AG04449 (cell line): ENCODE measurements at regions not wholly inside any gene's neighbourhood (a gene's known extent, or its start where the extent isn't known, plus 50 kb on each side); places are given as distances from the start of the nearest gene placed in this dataset.
"Not testable (repeated sequence)": the region's sequence is repeated elsewhere in the genome, so short reads cannot be mapped to it uniquely, and the experiment has no call there.

ENCODE experiments used
- CTCF ChIA-PET: fragments of 350-600 bp; formaldehyde crosslinking; extraction: SDS; loops from one replicate; lab custom pipeline; 2021; ENCODE audit warnings: antibody characterized with exemption; lab: Yijun Ruan, JAX
- POLR2A ChIA-PET: fragments of 400-600, 350-600 bp; formaldehyde crosslinking; extraction: SDS; loops from one replicate; lab custom pipeline; 2020; ENCODE audit warnings: antibody characterized with exemption, inconsistent platforms; lab: Yijun Ruan, JAX
- DNase-seq: peaks from one replicate; pipeline ENCODE4 v3.0.0-alpha.2; 2010; ENCODE audit warnings: low read depth, low spot score
- H3K4me3 ChIP-seq: 2 replicates; pipeline ENCODE4 v1.5.1; 2011; ENCODE audit warnings: low read depth, mild to moderate bottlenecking, control low read depth, low read length
- TF ChIP-seq, protein P1 (sequence below): IDR thresholded peaks from one replicate; pipeline ENCODE4 v1.5.1; 2011; ENCODE audit warnings: mild to moderate bottlenecking, moderate library complexity, low read length, control low read depth, inconsistent platforms; ENCODE audit not compliant: insufficient read depth; ENCODE audit errors: missing control alignments

DNA sequence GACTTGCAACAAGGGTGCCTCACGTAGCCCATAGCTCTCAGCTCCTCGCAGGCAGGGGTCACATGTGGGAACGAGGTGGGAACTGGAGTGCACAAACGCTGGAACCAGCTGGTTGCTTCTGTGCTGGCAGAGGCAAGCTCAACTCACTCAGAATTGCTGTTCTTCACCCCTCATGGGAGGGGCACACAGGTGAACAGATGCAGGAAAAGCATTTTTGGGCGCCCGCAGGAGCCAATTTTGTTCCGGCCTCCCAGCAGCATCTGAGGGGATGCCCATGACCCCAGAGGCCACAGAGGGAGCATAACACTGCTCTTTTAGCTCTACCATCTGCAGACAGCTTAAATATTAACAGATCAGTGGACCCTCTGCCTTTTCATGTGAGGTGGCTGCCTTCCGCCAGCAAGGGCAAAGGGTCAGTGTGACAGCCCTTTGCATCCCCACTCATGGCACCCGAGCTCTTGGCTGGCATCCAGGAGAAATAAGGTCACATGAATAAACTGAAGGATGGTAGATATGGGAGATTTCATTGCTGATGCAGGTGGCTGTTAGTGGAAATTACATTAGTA is 196.2 kb downstream of the SLCO4C1 start:
- no peak for DNase-seq
- H3K4me3 ChIP-seq = no peak overlapping the region
- ChIA-PET POLR2A (no interaction called here), CTCF (no interaction called here)
- TF ChIP-seq, protein P1, sequence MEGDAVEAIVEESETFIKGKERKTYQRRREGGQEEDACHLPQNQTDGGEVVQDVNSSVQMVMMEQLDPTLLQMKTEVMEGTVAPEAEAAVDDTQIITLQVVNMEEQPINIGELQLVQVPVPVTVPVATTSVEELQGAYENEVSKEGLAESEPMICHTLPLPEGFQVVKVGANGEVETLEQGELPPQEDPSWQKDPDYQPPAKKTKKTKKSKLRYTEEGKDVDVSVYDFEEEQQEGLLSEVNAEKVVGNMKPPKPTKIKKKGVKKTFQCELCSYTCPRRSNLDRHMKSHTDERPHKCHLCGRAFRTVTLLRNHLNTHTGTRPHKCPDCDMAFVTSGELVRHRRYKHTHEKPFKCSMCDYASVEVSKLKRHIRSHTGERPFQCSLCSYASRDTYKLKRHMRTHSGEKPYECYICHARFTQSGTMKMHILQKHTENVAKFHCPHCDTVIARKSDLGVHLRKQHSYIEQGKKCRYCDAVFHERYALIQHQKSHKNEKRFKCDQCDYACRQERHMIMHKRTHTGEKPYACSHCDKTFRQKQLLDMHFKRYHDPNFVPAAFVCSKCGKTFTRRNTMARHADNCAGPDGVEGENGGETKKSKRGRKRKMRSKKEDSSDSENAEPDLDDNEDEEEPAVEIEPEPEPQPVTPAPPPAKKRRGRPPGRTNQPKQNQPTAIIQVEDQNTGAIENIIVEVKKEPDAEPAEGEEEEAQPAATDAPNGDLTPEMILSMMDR = no peak

- CTCF ChIA-PET, DNase-seq, H3K4me3 ChIP-seq, POLR2A ChIA-PET: not testable (repeated sequence)
Observed at GRCh38 chr5:102099083-102099482, 197.0 kb downstream of the SLCO4C1 start.

- DNase-seq, H3K4me3 ChIP-seq, POLR2A ChIA-PET, CTCF ChIA-PET: not testable (repeated sequence)
Observed at GRCh38 chr5:102098606-102099005, 197.5 kb downstream of the SLCO4C1 start.

GRCh38 chr5:102090770-102091169 is 205.3 kb downstream of the SLCO4C1 start:
- ChIA-PET POLR2A (no interaction called here), CTCF (no interaction called here)
- H3K4me3 ChIP-seq = no peak overlapping the region
- TF ChIP-seq, protein P1 = no peak
- DNase-seq = no peak

GRCh38 chr5:102089883-102090282 is 206.2 kb downstream of the SLCO4C1 start:
- TF ChIP-seq, protein P1 = no peak
- DNase-seq = no peak
- H3K4me3 ChIP-seq = no peak overlapping the region
- ChIA-PET POLR2A (no interaction called here), CTCF (no interaction called here)

DNA sequence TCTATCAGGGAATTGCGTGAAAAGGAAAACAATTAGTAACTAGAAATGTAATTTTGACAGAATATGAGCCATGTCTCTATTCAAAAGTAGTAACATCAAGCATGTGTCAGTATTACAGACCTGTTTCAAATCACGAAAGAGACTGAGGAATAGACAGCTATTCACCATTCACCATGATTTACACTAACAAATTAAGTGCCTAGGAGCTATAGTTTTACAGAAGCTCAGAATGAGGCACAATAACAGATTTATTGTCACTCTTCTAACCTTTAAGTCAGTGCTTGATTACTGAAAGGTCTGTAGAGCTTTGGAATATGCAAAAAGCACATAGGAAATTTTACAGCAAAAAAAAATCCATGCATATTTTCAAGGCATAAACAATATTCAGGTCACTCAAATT is 208.2 kb downstream of the SLCO4C1 start:
- H3K4me3 ChIP-seq = no peak overlapping the region
- ChIA-PET POLR2A (no interaction called here), CTCF (no interaction called here)
- TF ChIP-seq, protein P1 = no peak
- DNase-seq = no peak

DNA sequence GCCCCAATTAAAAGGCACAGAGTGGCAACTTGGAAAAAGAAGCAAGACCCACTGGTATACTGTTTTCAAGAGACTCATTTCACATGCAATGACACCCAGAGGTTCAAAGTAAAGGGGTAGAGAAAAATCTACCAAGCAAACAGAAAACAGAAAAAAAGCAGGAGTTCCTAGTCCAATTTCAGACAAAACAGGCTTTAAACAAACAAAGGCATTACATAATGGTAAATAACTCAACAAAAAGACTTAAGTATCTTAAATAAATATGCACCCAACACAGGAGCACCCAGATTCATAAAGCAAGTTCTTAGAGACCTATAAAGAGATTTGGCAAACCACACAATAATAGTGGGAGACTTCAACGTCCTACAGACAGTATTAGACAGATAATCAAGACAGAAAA is 215.8 kb downstream of the SLCO4C1 start:
- TF ChIP-seq, protein P1 = no peak
- ChIA-PET POLR2A (no interaction called here), CTCF (no interaction called here)
- no peak for DNase-seq
- H3K4me3 ChIP-seq = no peak overlapping the region
